ENCODE measurements at regions not wholly inside any gene's neighbourhood (a gene's known extent, or its start where the extent isn't known, plus 50 kb on each side); places are given as distances from the start of the nearest gene placed in this dataset.

GRCh38 chr4:148922497-148922896, 480.3 kb upstream of the NR3C2 start:
- H2AK5ac ChIP-seq (ENCODE audit: low read depth, low read length), result no peak overlapping the region
- H3K79me1 ChIP-seq (ENCODE audit: low read depth, low read length), result no peaks in the 10 kb centered on the region
- no peak overlapping the region for H2BK15ac ChIP-seq (ENCODE audit: low read length)
- WGBS, 2 experiments (ENCODE audit: extremely low coverage in 1 of 2, insufficient coverage in 1 of 2, insufficient read length in 1 of 2, insufficient replicate concordance in 2 of 2, low coverage in 1 of 2, low lambda C conversion rate in 2 of 2, missing lambda C conversion rate in 1 of 2), result 81% methylated on average over 1 of the region's 1 CpG; no CpG with 5 or more reads in 1 of the 2 experiments
- no peak overlapping the region for H2BK5ac ChIP-seq (ENCODE audit: low read depth, low read length)
- FAIRE-seq (no peak), DNase-seq (ENCODE audit: low read depth in 1 of 2, low spot score in 2 of 2) (no peak)
- no peak overlapping the region for H3K23ac ChIP-seq (ENCODE audit: insufficient read length)
- H2BK12ac ChIP-seq (ENCODE audit: low read depth, low read length), result no peak overlapping the region
- no peaks in the 10 kb centered on the region for H4K20me1 ChIP-seq (replicated peaks in 1 of 2; ENCODE audit: control insufficient read depth in 1 of 2, insufficient read depth in 2 of 2, low read length in 2 of 2)
- no peaks in the 10 kb centered on the region for H3K36me3 ChIP-seq (ENCODE audit: control insufficient read depth in 2 of 4, insufficient read depth in 4 of 4, low read length in 3 of 4)
- H4K91ac ChIP-seq (replicated peaks; ENCODE audit: insufficient read length, low read length), result no peak overlapping the region
- H2AFZ ChIP-seq (ENCODE audit: low read length), result no peak overlapping the region
- no peak overlapping the region for H3K4ac ChIP-seq (replicated peaks; ENCODE audit: insufficient read length, low read depth, low read length)
- H3K27ac ChIP-seq (ENCODE audit: low read depth, low read length), result no peak overlapping the region
- no peaks in the 10 kb centered on the region for H3K4me1 ChIP-seq (replicated peaks in 1 of 4; ENCODE audit: control insufficient read depth in 3 of 4, insufficient read depth in 4 of 4, low read length in 3 of 4)
- no peaks in the 10 kb centered on the region; the same call in 1 of the 2 replicates for H3K23me2 ChIP-seq (ENCODE audit: low read depth, low read length)
- H3K79me2 ChIP-seq (ENCODE audit: control insufficient read depth in 1 of 2, insufficient read depth in 2 of 2, low read length in 2 of 2), result no peaks in the 10 kb centered on the region
- no peak overlapping the region for H2BK120ac ChIP-seq (replicated peaks; ENCODE audit: low read depth, low read length)
- H3K56ac ChIP-seq (replicated peaks; ENCODE audit: insufficient read length, low read depth, low read length), result no peak overlapping the region
- ChIA-PET POLR2A (ENCODE audit: partially characterized antibody) (no interaction called here), CTCF (ENCODE audit: partially characterized antibody) (no interaction called here)
- no peak overlapping the region for H3K9ac ChIP-seq (replicated peaks in 1 of 4; ENCODE audit: extremely low read depth in 1 of 4, low read depth in 3 of 4, low read length in 3 of 4)
- no peak overlapping the region for H3K4me2 ChIP-seq (ENCODE audit: insufficient read depth in 1 of 2, low read depth in 2 of 2, low read length in 2 of 2)
- no peak overlapping the region for H2BK20ac ChIP-seq (ENCODE audit: low read length)
- H4K5ac ChIP-seq (ENCODE audit: insufficient read length, low read depth, low read length), result no peak overlapping the region
- no peaks in the 10 kb centered on the region for H3K9me3 ChIP-seq (ENCODE audit: insufficient read depth in 2 of 2, low read depth in 1 of 2, low read length in 1 of 2)
- no peak overlapping the region for H3K4me3 ChIP-seq (ENCODE audit: extremely low read depth in 1 of 4, insufficient read depth in 2 of 4, low read depth in 3 of 4, low read length in 4 of 4)
- TF ChIP-seq NRF1 (IDR thresholded peaks at IDR 0.05; ENCODE audit: low read depth, low read length) (no peak), ATF2 (IDR thresholded peaks at IDR 0.05; ENCODE audit: low read length) (no peak), SP1 (IDR thresholded peaks at IDR 0.05; ENCODE audit: low read depth, low read length) (no peak), ATF3 (IDR thresholded peaks at IDR 0.05; ENCODE audit: insufficient read depth, low read depth, low read length) (no peak), CHD1 (IDR thresholded peaks at IDR 0.05; ENCODE audit: low read depth, low read length) (no peak), KDM1A (IDR thresholded peaks at IDR 0.05; ENCODE audit: borderline replicate concordance, low read length) (no peak), JUND (IDR thresholded peaks at IDR 0.05; ENCODE audit: low read length) (no peak), ASH2L (IDR thresholded peaks at IDR 0.05; ENCODE audit: low read length) (no peak), EZH2 (IDR thresholded peaks at IDR 0.05; ENCODE audit: low read depth, low read length, severe bottlenecking) (no peak)
- TF ChIP-seq, protein P1, sequence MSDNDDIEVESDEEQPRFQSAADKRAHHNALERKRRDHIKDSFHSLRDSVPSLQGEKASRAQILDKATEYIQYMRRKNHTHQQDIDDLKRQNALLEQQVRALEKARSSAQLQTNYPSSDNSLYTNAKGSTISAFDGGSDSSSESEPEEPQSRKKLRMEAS (IDR thresholded peaks at IDR 0.05), result no peak
- no peaks in the 10 kb centered on the region for H3K27me3 ChIP-seq (replicated peaks in 1 of 4; ENCODE audit: control insufficient read depth in 3 of 4, extremely low read depth in 1 of 4, insufficient read depth in 3 of 4, low read length in 3 of 4)
- no peak overlapping the region for H3K14ac ChIP-seq (ENCODE audit: insufficient read length)
- no peak overlapping the region for H4K8ac ChIP-seq (ENCODE audit: extremely low read depth, insufficient read depth, low read length)
- H3K18ac ChIP-seq (ENCODE audit: extremely low read depth, low read length), result no peak overlapping the region

Data from H1 (cell line).